ENCODE measurements at regions not wholly inside any gene's neighbourhood (a gene's known extent, or its start where the extent isn't known, plus 50 kb on each side); places are given as distances from the start of the nearest gene placed in this dataset.

- dilution Hi-C loops (cut with MboI; ENCODE audit: extremely low pct_ligation_motif_present, low sequenced_read_pairs) = no loop called here
- Histone ChIP-seq H2AFZ (ENCODE audit: low read depth, low read length) (no peak overlapping the region), H3K27ac (ENCODE audit: insufficient read depth, low read depth, low read length) (no peak overlapping the region), H4K20me1 (replicated peaks; ENCODE audit: control insufficient read depth, extremely low read depth, insufficient read depth, low read length) (no peaks in the 10 kb centered on the region), H3K4me3 (replicated peaks in 1 of 3; ENCODE audit: insufficient read depth in 1 of 3, low read depth in 1 of 3, low read length in 3 of 3) (no peak overlapping the region), H3K9me3 (replicated peaks; ENCODE audit: control insufficient read depth, insufficient read depth, low read length) (no peaks in the 10 kb centered on the region), H3K4me1 (ENCODE audit: control insufficient read depth, extremely low read depth, insufficient read depth, low read length) (no peaks in the 10 kb centered on the region), H3K27me3 (ENCODE audit: control insufficient read depth in 2 of 2, insufficient read depth in 2 of 2, low read length in 2 of 2) (no peaks in the 10 kb centered on the region), H3K9me1 (replicated peaks; ENCODE audit: control insufficient read depth, extremely low read depth, insufficient read depth, low read length) (no peaks in the 10 kb centered on the region), H3K4me2 (ENCODE audit: insufficient read depth, low read length) (no peak overlapping the region), H3K79me2 (ENCODE audit: control insufficient read depth, insufficient read depth, low read length) (no peaks in the 10 kb centered on the region), H3K36me3 (ENCODE audit: control insufficient read depth in 2 of 2, extremely low read depth in 1 of 2, insufficient read depth in 2 of 2, low read length in 2 of 2) (no peaks in the 10 kb centered on the region), H3K9ac (replicated peaks; ENCODE audit: extremely low read depth, insufficient read depth, low read length) (no peak overlapping the region)
- DNase-seq (ENCODE audit: low read depth, low spot score) = no peak
- no peak for FAIRE-seq
- TF ChIP-seq MYC (IDR thresholded peaks at IDR 0.05; ENCODE audit: low read depth, low read length) = no peak
- TF ChIP-seq POLR2AphosphoS5 (IDR thresholded peaks at IDR 0.05; ENCODE audit: insufficient read depth, low read depth, low read length) = no peak
- no peak for TF ChIP-seq JUN (IDR thresholded peaks at IDR 0.05; ENCODE audit: borderline replicate concordance, insufficient read depth, insufficient read length, low read depth)
- no peak for TF ChIP-seq CTCF (IDR thresholded peaks at IDR 0.05; ENCODE audit: extremely low read depth in 1 of 2, insufficient read depth in 1 of 2, low read depth in 1 of 2, low read length in 2 of 2)
- no TSS peak for BruUV-seq (replicated peaks)
- POLR2A ChIA-PET = no interaction called here
- intact Hi-C loops (cut with micrococcal nuclease) = no loop called here
- CTCF ChIA-PET = no interaction called here
Observed at GRCh38 chr4:111802191-111802590, 343.1 kb upstream of the FAM241A start.

- Histone ChIP-seq H3K27ac (ENCODE audit: insufficient read depth, low read depth, low read length) (no peak overlapping the region), H3K9me3 (replicated peaks; ENCODE audit: control insufficient read depth, insufficient read depth, low read length) (no peaks in the 10 kb centered on the region), H3K36me3 (ENCODE audit: control insufficient read depth in 2 of 2, extremely low read depth in 1 of 2, insufficient read depth in 2 of 2, low read length in 2 of 2) (no peaks in the 10 kb centered on the region), H3K27me3 (ENCODE audit: control insufficient read depth in 2 of 2, insufficient read depth in 2 of 2, low read length in 2 of 2) (no peaks in the 10 kb centered on the region), H4K20me1 (replicated peaks; ENCODE audit: control insufficient read depth, extremely low read depth, insufficient read depth, low read length) (no peaks in the 10 kb centered on the region), H3K4me2 (ENCODE audit: insufficient read depth, low read length) (no peak overlapping the region), H3K9me1 (replicated peaks; ENCODE audit: control insufficient read depth, extremely low read depth, insufficient read depth, low read length) (no peaks in the 10 kb centered on the region), H3K4me3 (replicated peaks in 1 of 3; ENCODE audit: insufficient read depth in 1 of 3, low read depth in 1 of 3, low read length in 3 of 3) (no peak overlapping the region), H3K79me2 (ENCODE audit: control insufficient read depth, insufficient read depth, low read length) (no peaks in the 10 kb centered on the region), H3K4me1 (ENCODE audit: control insufficient read depth, extremely low read depth, insufficient read depth, low read length) (no peaks in the 10 kb centered on the region), H2AFZ (ENCODE audit: low read depth, low read length) (no peak overlapping the region), H3K9ac (replicated peaks; ENCODE audit: extremely low read depth, insufficient read depth, low read length) (no peak overlapping the region)
- FAIRE-seq (no peak), DNase-seq (ENCODE audit: low read depth, low spot score) (no peak)
- TF ChIP-seq POLR2AphosphoS5 (IDR thresholded peaks at IDR 0.05; ENCODE audit: insufficient read depth, low read depth, low read length) (no peak), GATA2 (IDR thresholded peaks at IDR 0.05; ENCODE audit: insufficient read depth, insufficient read length, low read depth, low read length) (no peak), MYC (IDR thresholded peaks at IDR 0.05; ENCODE audit: low read depth, low read length) (no peak), EZH2 (IDR thresholded peaks at IDR 0.05; ENCODE audit: borderline replicate concordance, low read depth, low read length, severe bottlenecking) (no peak), FOS (IDR thresholded peaks at IDR 0.05; ENCODE audit: borderline replicate concordance, insufficient read depth, low read length) (no peak), MAX (IDR thresholded peaks at IDR 0.05; ENCODE audit: insufficient read depth, insufficient read length) (no peak), CTCF (IDR thresholded peaks at IDR 0.05; ENCODE audit: extremely low read depth in 1 of 2, insufficient read depth in 1 of 2, low read depth in 1 of 2, low read length in 2 of 2) (no peak), POLR2A (IDR thresholded peaks at IDR 0.05; ENCODE audit: low read depth, low read length) (no peak), JUN (IDR thresholded peaks at IDR 0.05; ENCODE audit: borderline replicate concordance, insufficient read depth, insufficient read length, low read depth) (no peak)
- POLR2A ChIA-PET = no interaction called here
- dilution Hi-C loops (cut with MboI; ENCODE audit: extremely low pct_ligation_motif_present, low sequenced_read_pairs) (no loop called here), intact Hi-C loops (cut with micrococcal nuclease) (no loop called here)
- CTCF ChIA-PET = no interaction called here
- no TSS peak for BruUV-seq (replicated peaks)
Observed at GRCh38 chr4:111806331-111806730, 338.9 kb upstream of the FAM241A start.

Measured in endothelial cell of umbilical vein (primary cell).